Fibroblast of the aortic adventitia (primary cell): ENCODE measurements at regions not wholly inside any gene's neighbourhood (a gene's known extent, or its start where the extent isn't known, plus 50 kb on each side); places are given as distances from the start of the nearest gene placed in this dataset.

Source experiments
- DNase-seq: peaks from one replicate; pipeline ENCODE4 v3.0.0-alpha.2; 2010; ENCODE audit warnings: low read depth
- H3K4me3 ChIP-seq: 2 replicates; pipeline ENCODE4 v1.5.1; 2011; ENCODE audit warnings: low read depth, mild to moderate bottlenecking, control low read depth, low read length, moderate library complexity
- CTCF ChIP-seq: IDR thresholded peaks from 2 replicates; pipeline ENCODE4 v1.5.1; 2011; ENCODE audit warnings: mild to moderate bottlenecking, low read length, control low read depth, inconsistent platforms; ENCODE audit not compliant: insufficient read depth

DNA sequence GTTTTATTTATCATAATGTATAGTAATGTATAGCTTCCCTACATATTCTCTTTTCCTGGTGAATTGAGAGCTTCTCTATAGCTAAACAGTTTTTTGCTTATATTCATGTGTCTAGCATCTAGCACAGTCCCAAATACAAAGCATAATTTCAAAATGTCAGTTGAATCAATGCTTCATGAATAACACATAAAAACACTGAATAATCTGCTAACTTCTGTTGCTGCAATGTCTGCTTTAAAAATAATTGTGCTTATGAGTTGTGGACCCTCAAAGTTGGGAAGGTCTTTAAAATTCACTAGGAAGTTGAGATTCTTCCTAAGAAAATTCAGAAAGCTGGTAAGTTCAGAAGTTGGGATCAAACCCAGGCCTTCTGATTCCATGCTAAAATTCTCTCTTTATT lies 600.9 kb upstream of the FAM98A start:
- H3K4me3 ChIP-seq: no peak overlapping the region
- DNase-seq: no peak
- no peak for TF ChIP-seq CTCF

DNA sequence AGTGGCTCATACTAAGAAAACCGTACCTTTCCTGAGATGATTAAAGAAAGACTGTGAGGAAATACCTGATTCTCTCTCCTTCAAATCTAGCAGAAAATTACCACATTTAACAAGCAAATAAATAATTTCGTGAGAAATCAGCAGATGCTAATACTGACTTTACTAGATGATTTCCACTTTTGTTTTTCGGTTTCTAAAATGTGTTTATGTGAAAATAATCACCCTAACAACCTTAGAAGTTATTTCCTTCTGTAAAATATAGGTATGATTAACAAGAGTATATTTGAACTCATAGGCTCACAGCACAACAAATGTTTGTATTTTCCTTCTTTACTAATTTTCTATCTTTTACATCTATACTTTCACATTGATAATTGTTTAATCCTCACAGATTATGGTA lies 594.1 kb upstream of the FAM98A start:
- no peak for DNase-seq
- H3K4me3 ChIP-seq: no peak overlapping the region
- TF ChIP-seq CTCF: no peak

GRCh38 chr2:34188464-34189303 lies 589.6 kb upstream of the FAM98A start:
- DNase-seq: no peak
- no peak overlapping the region for H3K4me3 ChIP-seq
- no peak for TF ChIP-seq CTCF

- no peak for DNase-seq
- no peak overlapping the region for H3K4me3 ChIP-seq
- TF ChIP-seq CTCF: no peak
Observed at GRCh38 chr2:34179511-34179910, 580.4 kb upstream of the FAM98A start.

DNA sequence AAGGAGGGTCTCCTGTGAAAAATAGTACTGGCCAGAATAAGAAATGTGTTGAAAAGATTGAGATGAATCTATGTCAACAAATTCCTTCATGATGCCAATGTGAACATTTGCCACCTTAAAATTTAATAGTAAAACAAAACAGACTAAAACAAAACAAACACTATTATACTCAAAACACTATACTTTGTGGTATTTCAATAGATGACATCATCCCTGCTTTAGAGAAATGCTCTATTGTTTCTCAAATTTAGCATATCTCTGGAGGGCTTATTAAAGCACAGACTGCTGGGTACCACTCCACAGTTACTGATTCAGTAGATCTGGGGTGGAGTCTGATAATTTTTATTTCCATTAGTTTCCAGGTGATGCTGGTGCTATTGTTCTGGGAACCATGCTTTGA lies 579.4 kb upstream of the FAM98A start:
- no peak for TF ChIP-seq CTCF
- H3K4me3 ChIP-seq: no peak overlapping the region
- no peak for DNase-seq

DNA sequence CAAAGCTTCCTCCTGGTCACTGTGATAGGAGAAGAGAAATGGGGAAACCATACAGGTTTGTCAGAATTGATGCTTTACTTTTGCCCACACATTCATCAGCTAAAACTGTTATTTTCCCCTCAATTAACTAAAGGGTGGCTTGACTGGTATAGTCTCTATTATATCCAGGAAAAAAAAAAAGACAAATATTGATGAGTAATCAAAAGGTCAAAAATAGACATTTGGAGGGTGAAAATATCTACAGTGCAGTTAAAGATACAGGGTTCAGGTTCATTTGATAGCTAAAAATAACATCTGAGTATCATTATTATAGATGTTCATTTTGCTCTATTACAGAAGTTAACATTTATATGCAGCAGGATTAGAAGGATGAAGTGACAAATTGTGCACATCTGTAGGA lies 577.6 kb upstream of the FAM98A start:
- H3K4me3 ChIP-seq: no peak overlapping the region
- TF ChIP-seq CTCF: no peak
- no peak for DNase-seq

DNA sequence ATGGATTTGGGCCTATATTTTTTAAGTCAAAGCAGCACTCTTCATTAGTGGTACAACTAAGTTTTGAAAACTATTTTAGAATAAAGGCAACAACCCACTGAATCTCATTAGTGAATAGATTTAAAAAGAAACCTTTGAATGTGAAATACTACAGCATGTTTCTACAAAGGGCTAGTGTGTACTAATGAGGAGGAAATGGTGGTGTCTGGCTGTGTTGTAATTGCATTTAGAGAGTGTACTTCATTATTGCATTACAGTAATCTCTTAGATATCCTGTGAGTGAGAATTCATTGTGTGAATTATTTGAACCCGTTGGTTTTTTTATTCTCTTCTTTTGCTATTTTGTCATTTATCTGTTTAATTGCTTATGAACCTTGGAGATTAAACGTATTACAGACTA lies 575.4 kb upstream of the FAM98A start:
- DNase-seq: no peak
- H3K4me3 ChIP-seq: no peak overlapping the region
- TF ChIP-seq CTCF: no peak
